ENCODE measurements at regions not wholly inside any gene's neighbourhood (a gene's known extent, or its start where the extent isn't known, plus 50 kb on each side); places are given as distances from the start of the nearest gene placed in this dataset.

- dilution Hi-C loops (cut with MboI; ENCODE audit: extremely low pct_ligation_motif_present, low sequenced_read_pairs) (no loop called here), intact Hi-C loops (cut with micrococcal nuclease) (no loop called here)
- Histone ChIP-seq H2AFZ (ENCODE audit: low read depth, low read length) (no peak overlapping the region), H3K9ac (replicated peaks; ENCODE audit: extremely low read depth, insufficient read depth, low read length) (no peak overlapping the region), H3K9me3 (replicated peaks; ENCODE audit: control insufficient read depth, insufficient read depth, low read length) (no peaks in the 10 kb centered on the region), H3K27ac (ENCODE audit: insufficient read depth, low read depth, low read length) (no peak overlapping the region), H3K27me3 (ENCODE audit: control insufficient read depth in 2 of 2, insufficient read depth in 2 of 2, low read length in 2 of 2) (no peaks in the 10 kb centered on the region), H4K20me1 (replicated peaks; ENCODE audit: control insufficient read depth, extremely low read depth, insufficient read depth, low read length) (no peaks in the 10 kb centered on the region), H3K4me3 (replicated peaks in 1 of 3; ENCODE audit: insufficient read depth in 1 of 3, low read depth in 1 of 3, low read length in 3 of 3) (no peak overlapping the region), H3K79me2 (ENCODE audit: control insufficient read depth, insufficient read depth, low read length) (no peaks in the 10 kb centered on the region), H3K9me1 (replicated peaks; ENCODE audit: control insufficient read depth, extremely low read depth, insufficient read depth, low read length) (no peaks in the 10 kb centered on the region), H3K36me3 (ENCODE audit: control insufficient read depth in 2 of 2, extremely low read depth in 1 of 2, insufficient read depth in 2 of 2, low read length in 2 of 2) (no peaks in the 10 kb centered on the region), H3K4me2 (ENCODE audit: insufficient read depth, low read length) (no peak overlapping the region), H3K4me1 (ENCODE audit: control insufficient read depth, extremely low read depth, insufficient read depth, low read length) (no peaks in the 10 kb centered on the region)
- TF ChIP-seq GATA2 (IDR thresholded peaks at IDR 0.05; ENCODE audit: insufficient read depth, insufficient read length, low read depth, low read length) (no peak), EZH2 (IDR thresholded peaks at IDR 0.05; ENCODE audit: borderline replicate concordance, low read depth, low read length, severe bottlenecking) (no peak), CTCF (IDR thresholded peaks at IDR 0.05; ENCODE audit: extremely low read depth in 1 of 2, insufficient read depth in 1 of 2, low read depth in 1 of 2, low read length in 2 of 2) (no peak), JUN (IDR thresholded peaks at IDR 0.05; ENCODE audit: borderline replicate concordance, insufficient read depth, insufficient read length, low read depth) (no peak), FOS (IDR thresholded peaks at IDR 0.05; ENCODE audit: borderline replicate concordance, insufficient read depth, low read length) (no peak), POLR2AphosphoS5 (IDR thresholded peaks at IDR 0.05; ENCODE audit: insufficient read depth, low read depth, low read length) (no peak), MYC (IDR thresholded peaks at IDR 0.05; ENCODE audit: low read depth, low read length) (no peak), MAX (IDR thresholded peaks at IDR 0.05; ENCODE audit: insufficient read depth, insufficient read length) (no peak), POLR2A (IDR thresholded peaks at IDR 0.05; ENCODE audit: low read depth, low read length) (no peak)
- ChIA-PET CTCF (no interaction called here), POLR2A (no interaction called here)
- BruUV-seq (replicated peaks), result no TSS peak
- DNase-seq (ENCODE audit: low read depth, low spot score), result no peak
- FAIRE-seq, result no peak
Measured at GRCh38 chr17:79145548-79145947, 70.9 kb downstream of the ENGASE start.
